NT2/D1 (cell line): ENCODE measurements at regions not wholly inside any gene's neighbourhood (a gene's known extent, or its start where the extent isn't known, plus 50 kb on each side); places are given as distances from the start of the nearest gene placed in this dataset.

ENCODE experiments used
- SUZ12 ChIP-seq: IDR thresholded peaks from 2 replicates; pipeline ENCODE4 v1.6.1; 2011; ENCODE audit not compliant: insufficient read length, insufficient read depth; ENCODE audit errors: extremely low read depth
- YY1 ChIP-seq: IDR thresholded peaks from 2 replicates; pipeline ENCODE4 v1.6.1; 2011; ENCODE audit not compliant: insufficient read length, insufficient read depth
- ZNF274 ChIP-seq: IDR thresholded peaks from 2 replicates; pipeline ENCODE4 v1.6.1; 2011; ENCODE audit warnings: mild to moderate bottlenecking, low read depth, low read length

DNA sequence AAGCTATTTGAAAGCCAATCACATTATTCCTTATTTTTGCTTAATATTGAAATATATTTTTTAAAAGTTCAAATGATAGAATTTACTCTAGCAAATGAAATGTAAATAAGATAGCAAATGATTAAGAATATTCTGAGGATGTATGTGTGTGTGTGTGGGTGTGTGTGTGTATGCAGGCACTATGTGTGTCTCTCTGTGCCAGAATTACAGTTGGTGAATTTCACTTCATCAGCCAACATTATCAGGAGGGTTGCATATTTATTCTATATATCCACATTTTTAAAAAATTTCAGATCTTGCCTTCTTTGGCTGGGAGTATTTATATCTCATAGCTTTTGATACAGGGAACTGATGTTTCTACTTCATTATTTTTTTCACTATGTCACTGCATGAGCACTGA is 274.9 kb upstream of the SOX5 start:
- TF ChIP-seq ZNF274 = no peak
- TF ChIP-seq YY1 = no peak
- TF ChIP-seq SUZ12 = no peak
